HEK293T (cell line): ENCODE measurements at regions not wholly inside any gene's neighbourhood (a gene's known extent, or its start where the extent isn't known, plus 50 kb on each side); places are given as distances from the start of the nearest gene placed in this dataset.

Experiments used
- BHLHE40 ChIP-seq: fragments of 450-650 bp; IDR thresholded peaks from 2 replicates; pipeline ENCODE4 v1.6.1; 2016; ENCODE audit warnings: mild to moderate bottlenecking, moderate library complexity, borderline replicate concordance
- HDGF ChIP-seq: fragments of 450-650 bp; IDR thresholded peaks from 2 replicates; pipeline ENCODE4 v1.6.1; 2017; ENCODE audit warnings: antibody characterized with exemption, borderline replicate concordance
- SUZ12 ChIP-seq: fragments of 450-650 bp; IDR thresholded peaks from 2 replicates; pipeline ENCODE4 v1.6.1; 2016; ENCODE audit warnings: mild to moderate bottlenecking
- ZNF384 ChIP-seq: fragments of 450-650 bp; IDR thresholded peaks from 2 replicates; pipeline ENCODE4 v1.6.1; 2016

- TF ChIP-seq HDGF (no peak), BHLHE40 (no peak), SUZ12 (no peak), ZNF384 (no peak)
Observed at GRCh38 chr6:14290772-14291330, 173.3 kb downstream of the CD83 start.
